ENCODE measurements at regions not wholly inside any gene's neighbourhood (a gene's known extent, or its start where the extent isn't known, plus 50 kb on each side); places are given as distances from the start of the nearest gene placed in this dataset.

- TF ChIP-seq CTCF (conservative IDR thresholded peaks at IDR 0.05; ENCODE audit: low read depth, low read length) (no peak), EZH2 (IDR thresholded peaks at IDR 0.05; ENCODE audit: borderline replicate concordance, low read depth, low read length, poor library complexity, severe bottlenecking) (no peak)
These were observed 585.7 kb downstream of the LMO4 start for GRCh38 chr1:87914396-87914795.

All from A673 (cell line).